Neural cell (in vitro differentiated cells): ENCODE measurements at regions not wholly inside any gene's neighbourhood (a gene's known extent, or its start where the extent isn't known, plus 50 kb on each side); places are given as distances from the start of the nearest gene placed in this dataset.

Source experiments
- H2AFZ ChIP-seq: fragments of 200-600, 300-800 bp; sonication (generic), shearing (Covaris generic); 2 replicates; pipeline ENCODE4 v1.6.0; 2014; ENCODE audit warnings: low read depth, mild to moderate bottlenecking, antibody characterized with exemption, low read length, moderate library complexity
- H3F3A ChIP-seq: fragments of 200-600 bp; shearing (Covaris generic); 2 replicates; pipeline ENCODE4 v1.6.1; 2016; ENCODE audit warnings: mild to moderate bottlenecking, moderate library complexity, mixed read lengths, antibody characterized with exemption, low read length; ENCODE audit not compliant: insufficient read depth, poor library complexity, severe bottlenecking
- H3K27ac ChIP-seq: fragments of 200-600, 300-800 bp; sonication (generic), shearing (Covaris generic); 2 replicates; pipeline ENCODE4 v1.5.1; 2014; ENCODE audit warnings: mild to moderate bottlenecking, low read length, moderate library complexity
- H3K27me3 ChIP-seq: fragments of 300-800, 200-600 bp; sonication (generic), shearing (Covaris generic); 2 replicates; pipeline ENCODE4 v1.6.0; 2014; ENCODE audit warnings: mild to moderate bottlenecking, low read depth, low read length, moderate library complexity; ENCODE audit not compliant: insufficient read depth
- H3K36me3 ChIP-seq: fragments of 300-800, 200-600 bp; sonication (generic), shearing (Covaris generic); 2 replicates; pipeline ENCODE4 v1.5.1; 2014; ENCODE audit warnings: mild to moderate bottlenecking, antibody characterized with exemption, low read length, moderate library complexity; ENCODE audit not compliant: insufficient read depth
- H3K4me2 ChIP-seq: fragments of 300-800, 200-600 bp; sonication (generic), shearing (Covaris generic); 2 replicates; pipeline ENCODE4 v1.6.0; 2014; ENCODE audit warnings: mild to moderate bottlenecking, low read length
- H3K4me3 ChIP-seq: fragments of 300-800, 200-600 bp; sonication (generic), shearing (Covaris generic); 2 replicates; pipeline ENCODE4 v1.5.1; 2014; ENCODE audit warnings: mild to moderate bottlenecking, low read length, moderate library complexity
- H3K79me2 ChIP-seq: fragments of 200-600 bp; shearing (Covaris generic); replicated peaks from 2 replicates; pipeline ENCODE4 v1.6.0; 2014; ENCODE audit warnings: mild to moderate bottlenecking, low read length, moderate library complexity; ENCODE audit not compliant: insufficient read depth
- H3K9ac ChIP-seq: fragments of 300-800, 200-600 bp; sonication (generic), shearing (Covaris generic); 2 replicates; pipeline ENCODE4 v1.6.1; 2016; ENCODE audit warnings: mild to moderate bottlenecking, low read length, mixed read lengths
- H3K9me2 ChIP-seq: fragments of 200-600 bp; shearing (Covaris generic); 2 replicates; pipeline ENCODE4 v1.6.1; 2016; ENCODE audit warnings: mild to moderate bottlenecking, low read length, mixed read lengths; ENCODE audit not compliant: insufficient read depth
- H3K9me3 ChIP-seq: fragments of 200-600, 300-800 bp; sonication (generic), shearing (Covaris generic); 2 replicates; pipeline ENCODE4 v1.6.1; 2016; ENCODE audit warnings: mild to moderate bottlenecking, mixed run types, low read length, moderate library complexity, mixed read lengths
- H4K20me1 ChIP-seq: fragments of 200-600 bp; shearing (Covaris generic); 2 replicates; pipeline ENCODE4 v1.6.1; 2016; ENCODE audit warnings: mild to moderate bottlenecking, mixed run types; ENCODE audit not compliant: insufficient read depth
- CTCF ChIP-seq: fragments of 450-650 bp; IDR thresholded peaks from 2 replicates; pipeline ENCODE4 v1.5.1; 2014; ENCODE audit warnings: antibody characterized with exemption, mild to moderate bottlenecking, moderate library complexity; ENCODE audit not compliant: poor library complexity, severe bottlenecking
- EP300 ChIP-seq: fragments of 450-650 bp; conservative IDR thresholded peaks from 2 replicates; pipeline ENCODE4 v1.6.1; 2014; ENCODE audit warnings: antibody characterized with exemption, mild to moderate bottlenecking, moderate library complexity; ENCODE audit not compliant: poor library complexity, severe bottlenecking
- EZH2 ChIP-seq: fragments of 200-600, 300-800 bp; shearing (Covaris generic), sonication (generic); IDR thresholded peaks from 2 replicates; pipeline ENCODE4 v1.6.1; 2014; ENCODE audit warnings: antibody characterized with exemption, low read length, borderline replicate concordance, mild to moderate bottlenecking; ENCODE audit not compliant: insufficient read depth, poor library complexity, severe bottlenecking
- MXI1 ChIP-seq: fragments of 450-650 bp; conservative IDR thresholded peaks from 2 replicates; pipeline ENCODE4 v1.6.1; 2014; ENCODE audit warnings: antibody characterized with exemption, mild to moderate bottlenecking; ENCODE audit not compliant: poor library complexity, severe bottlenecking
- POLR2AphosphoS5 ChIP-seq: IDR thresholded peaks from 2 replicates; pipeline ENCODE4 v1.6.1; 2012
- RAD21 ChIP-seq: fragments of 450-650 bp; conservative IDR thresholded peaks from 2 replicates; pipeline ENCODE4 v1.6.1; 2014; ENCODE audit warnings: antibody characterized with exemption, mild to moderate bottlenecking, moderate library complexity
- REST ChIP-seq: IDR thresholded peaks from 2 replicates; pipeline ENCODE4 v1.6.1; 2012; ENCODE audit warnings: borderline replicate concordance
- SMC3 ChIP-seq: fragments of 450-650 bp; conservative IDR thresholded peaks from 2 replicates; pipeline ENCODE4 v1.6.1; 2014; ENCODE audit warnings: antibody characterized with exemption, mild to moderate bottlenecking, moderate library complexity; ENCODE audit not compliant: poor library complexity
- TAF1 ChIP-seq: IDR thresholded peaks from 2 replicates; pipeline ENCODE4 v1.6.1; 2012; ENCODE audit warnings: low read depth

GRCh38 chr4:92183825-92184224 lies 119.9 kb upstream of the GRID2 start:
- no peaks in the 10 kb centered on the region for H3F3A ChIP-seq

DNA sequence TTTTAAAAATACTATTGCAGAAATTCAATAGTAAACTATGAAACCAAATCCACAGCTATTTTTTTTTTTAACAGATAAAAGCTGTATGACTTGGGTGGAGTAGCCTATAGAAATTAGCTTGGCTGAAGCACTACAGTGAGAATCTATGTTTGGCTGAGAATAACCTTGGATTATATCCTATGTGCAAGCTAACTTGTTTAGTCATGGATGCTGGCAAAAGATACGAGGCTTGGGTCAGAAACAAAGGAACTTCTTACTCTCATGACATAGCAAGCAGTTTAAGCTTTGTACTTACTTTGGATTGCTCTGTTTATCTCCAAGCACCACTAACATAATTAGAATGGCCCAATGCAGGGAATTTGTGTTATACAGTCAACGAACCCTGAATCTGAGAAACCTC lies 119.2 kb upstream of the GRID2 start:
- Histone ChIP-seq H3K4me3 (no peak overlapping the region), H3K27me3 (no peaks in the 10 kb centered on the region), H3K79me2 (no peaks in the 10 kb centered on the region), H3K36me3 (no peaks in the 10 kb centered on the region), H4K20me1 (no peaks in the 10 kb centered on the region), H3K9me2 (no peaks in the 10 kb centered on the region), H3K27ac (no peak overlapping the region), H3F3A (no peaks in the 10 kb centered on the region), H3K4me2 (no peak overlapping the region), H3K9ac (no peak overlapping the region), H2AFZ (no peak overlapping the region), H3K9me3 (no peaks in the 10 kb centered on the region)
- TF ChIP-seq MXI1 (no peak), EZH2 (no peak), POLR2AphosphoS5 (no peak), SMC3 (no peak)

More at GRCh38 chr4:92183825-92184224, 119.9 kb upstream of the GRID2 start:
- Histone ChIP-seq H3K9me3 (no peaks in the 10 kb centered on the region), H2AFZ (no peak overlapping the region), H3K9ac (no peak overlapping the region), H3K4me3 (no peak overlapping the region), H3K36me3 (no peaks in the 10 kb centered on the region), H3K79me2 (no peaks in the 10 kb centered on the region), H3K9me2 (no peaks in the 10 kb centered on the region), H3K27me3 (no peaks in the 10 kb centered on the region), H3K4me2 (no peak overlapping the region), H4K20me1 (no peaks in the 10 kb centered on the region), H3K27ac (no peak overlapping the region)
- TF ChIP-seq EZH2 (no peak), MXI1 (no peak), POLR2AphosphoS5 (no peak), RAD21 (no peak), SMC3 (no peak), CTCF (no peak), EP300 (no peak), TAF1 (no peak), REST (no peak)

DNA sequence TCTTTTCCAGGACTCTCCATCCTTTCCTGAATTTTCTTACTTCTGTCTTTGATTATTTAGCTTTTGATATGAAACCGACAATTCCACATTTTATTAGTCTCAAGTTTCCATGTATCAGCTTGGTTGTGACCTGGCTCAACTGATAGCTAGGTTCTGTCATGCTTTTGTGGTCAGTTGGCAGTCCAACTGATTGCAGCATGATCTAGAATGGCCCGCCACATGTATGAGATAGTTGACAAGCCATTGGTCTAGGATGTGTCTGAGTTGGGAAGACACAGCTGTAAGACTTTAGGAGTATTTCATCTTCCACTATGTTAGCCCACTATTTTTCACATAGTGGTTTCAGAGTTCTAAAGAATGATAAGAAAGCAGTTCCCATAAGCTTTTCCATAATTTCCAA lies 117.5 kb upstream of the GRID2 start:
- no peak overlapping the region for H3K27ac ChIP-seq
- no peaks in the 10 kb centered on the region for H3K36me3 ChIP-seq
- no peak overlapping the region for H3K4me3 ChIP-seq
- no peaks in the 10 kb centered on the region for H3K9me3 ChIP-seq
- H3K9ac ChIP-seq: no peak overlapping the region
- no peak overlapping the region for H2AFZ ChIP-seq
- no peaks in the 10 kb centered on the region for H3K79me2 ChIP-seq
- H4K20me1 ChIP-seq: no peaks in the 10 kb centered on the region
- TF ChIP-seq TAF1: no peak
- TF ChIP-seq MXI1: no peak
- no peak overlapping the region for H3K4me2 ChIP-seq
- H3K9me2 ChIP-seq: no peaks in the 10 kb centered on the region
- H3K27me3 ChIP-seq: no peaks in the 10 kb centered on the region
- no peaks in the 10 kb centered on the region for H3F3A ChIP-seq
